GM12878 (cell line): ENCODE measurements at regions not wholly inside any gene's neighbourhood (a gene's known extent, or its start where the extent isn't known, plus 50 kb on each side); places are given as distances from the start of the nearest gene placed in this dataset.

Experiments used
- ATAC-seq: fragments of 200-7000 bp; cut with Tn5 transposase; 3 replicates; pipeline ENCODE4 v1.9.1; 2020; ENCODE audit warnings: mild to moderate bottlenecking, moderate library complexity
- BruUV-seq: library from RNA; stranded (reverse); fragments of 400-500 nt; replicated peaks from 2 replicates; lab custom pipeline; 2021; lab: Mats Ljungman, UMichigan
- CTCF ChIA-PET: fragments of 300-600 bp; sonication (Branson Sonifier 250); formaldehyde crosslinking; extraction: SDS; loops from one replicate; lab custom pipeline; 2021; ENCODE audit warnings: inconsistent platforms; lab: Yijun Ruan, JAX
- POLR2A ChIA-PET: fragments of 350-600 bp; formaldehyde crosslinking; extraction: SDS; loops from one replicate; lab custom pipeline; 2021; ENCODE audit warnings: inconsistent platforms; lab: Charles Lee
- RAD21 ChIA-PET: fragments of 300-600 bp; sonication (Branson Sonifier 250); formaldehyde crosslinking; loops from one replicate; lab custom pipeline; 2023; ENCODE audit warnings: antibody characterized with exemption; ENCODE audit not compliant: unreplicated experiment; lab: Charles Lee
- SMC1A ChIA-PET: fragments of 300-600 bp; sonication (Branson Sonifier 250); formaldehyde crosslinking; loops from one replicate; lab custom pipeline; 2023; ENCODE audit not compliant: unreplicated experiment, uncharacterized antibody; lab: Charles Lee
- DNase-seq: peaks from one replicate; pipeline ENCODE4 v3.0.0-alpha.2; 2011; ENCODE audit warnings: low read depth, low spot score
- FAIRE-seq: peaks from 3 replicates; lab custom pipeline; 2011; peaks lifted over from hg19 to GRCh38; lab: Jason Lieb, UNC
- H2AFZ ChIP-seq: 2 replicates; pipeline ENCODE4 v1.6.0; 2011; ENCODE audit warnings: low read depth, low read length, control low read depth; ENCODE audit not compliant: control insufficient read depth
- H3K27ac ChIP-seq: 2 replicates; pipeline ENCODE4 v1.5.1; 2011; ENCODE audit warnings: control low read depth; ENCODE audit not compliant: control insufficient read depth, insufficient read depth
- H3K27me3 ChIP-seq, 2 experiments: replicated peaks in 1 of 2; 2 replicates each; pipeline versions ENCODE4 v1.6.0 to v1.6.1; 2011; ENCODE audit warnings: low read length in 1 of 2; ENCODE audit not compliant: control insufficient read depth in 2 of 2, insufficient read depth in 2 of 2
- H3K36me3 ChIP-seq, 2 experiments: 2 replicates each; pipeline ENCODE4 v1.5.1; 2011; ENCODE audit warnings: low read length in 1 of 2; ENCODE audit not compliant: control insufficient read depth in 2 of 2, insufficient read depth in 2 of 2
- H3K4me1 ChIP-seq: 2 replicates; pipeline ENCODE4 v1.6.1; 2011; ENCODE audit warnings: mild to moderate bottlenecking, low read length, moderate library complexity, mixed read lengths; ENCODE audit not compliant: control insufficient read depth, insufficient read depth
- H3K4me2 ChIP-seq: 2 replicates; pipeline ENCODE4 v1.6.0; 2011; ENCODE audit warnings: control low read depth; ENCODE audit not compliant: control insufficient read depth, insufficient read depth
- H3K4me3 ChIP-seq: fragments of 200-600 bp; sonication (generic); 2 replicates; pipeline ENCODE4 v1.5.1; 2016
- H3K79me2 ChIP-seq: 2 replicates; pipeline ENCODE4 v1.6.0; 2011; ENCODE audit warnings: low read length; ENCODE audit not compliant: control insufficient read depth, insufficient read depth
- H3K9ac ChIP-seq: 2 replicates; pipeline ENCODE4 v1.8.0; 2011; ENCODE audit warnings: low read length, control low read depth, mixed read lengths; ENCODE audit not compliant: control insufficient read depth, insufficient read depth
- H3K9me3 ChIP-seq: replicated peaks from 3 replicates; pipeline ENCODE4 v1.5.1; 2011; ENCODE audit warnings: mild to moderate bottlenecking, low read length; ENCODE audit not compliant: control insufficient read depth, insufficient read depth
- H4K20me1 ChIP-seq: 2 replicates; pipeline ENCODE4 v1.6.0; 2011; ENCODE audit not compliant: control insufficient read depth, insufficient read depth
- ATF7 ChIP-seq: fragments of 450-650 bp; IDR thresholded peaks from 2 replicates; pipeline ENCODE4 v1.6.1; 2016; ENCODE audit warnings: low read depth, mild to moderate bottlenecking
- ETV6 ChIP-seq, 2 experiments: fragments of 450-650 bp in 1 of 2; IDR thresholded peaks in 1 of 2; conservative IDR thresholded peaks in 1 of 2; 2 replicates each; pipeline ENCODE4 v1.6.1; 2014; ENCODE audit warnings: antibody characterized with exemption in 1 of 2, borderline replicate concordance in 1 of 2, low read depth in 1 of 2, mild to moderate bottlenecking in 1 of 2, moderate library complexity in 1 of 2
- HDAC6 ChIP-seq: fragments of 200-600 bp; sonication (generic); IDR thresholded peaks from one replicate; pipeline ENCODE4 v1.8.0; 2017; ENCODE audit warnings: antibody characterized with exemption; ENCODE audit not compliant: unreplicated experiment
- KLF5 ChIP-seq: fragments of 450-650 bp; IDR thresholded peaks from 2 replicates; pipeline ENCODE4 v1.6.1; 2014; ENCODE audit warnings: mild to moderate bottlenecking; ENCODE audit not compliant: partially characterized antibody
- POLR2AphosphoS2 ChIP-seq: IDR thresholded peaks from 2 replicates; pipeline ENCODE4 v1.6.1; 2011; ENCODE audit warnings: low read depth, mild to moderate bottlenecking, low read length, improper control_type of control experiment, moderate library complexity
- SMARCA5 ChIP-seq: fragments of 450-650 bp; IDR thresholded peaks from 2 replicates; pipeline ENCODE4 v1.6.1; 2017; ENCODE audit warnings: mild to moderate bottlenecking
- SREBF1 ChIP-seq: IDR thresholded peaks from 2 replicates; pipeline ENCODE4 v1.6.1; 2012; ENCODE audit warnings: mild to moderate bottlenecking, low read length
- ZNF217 ChIP-seq: fragments of 450-650 bp; IDR thresholded peaks from 2 replicates; pipeline ENCODE4 v1.6.1; 2017; ENCODE audit warnings: antibody characterized with exemption, mild to moderate bottlenecking
- WGBS: methylation state at CpG from one replicate; pipeline ENCODE4 v1.1.6; 2016; ENCODE audit warnings: low lambda C conversion rate; ENCODE audit not compliant: insufficient replicate concordance, insufficient coverage; ENCODE audit errors: missing lambda C conversion rate; 5-methylcytosine and 5-hydroxymethylcytosine counted together
- in situ Hi-C: fragments of 300-500 bp; cut with MboI; formaldehyde crosslinking; loops from 9 replicates; pipeline ENCODE4 v1.14.3; 2018; ENCODE audit warnings: mixed read lengths
- intact Hi-C: fragments of 100-400 bp; cut with micrococcal nuclease; formaldehyde crosslinking; loops from one replicate; pipeline ENCODE4 v1.14.2; 2022; ENCODE audit not compliant: unreplicated experiment
- TF ChIP-seq, protein P1 (sequence below): fragments of 150-350 bp; IDR thresholded peaks from 2 replicates; pipeline ENCODE4 v1.6.1; 2014; ENCODE audit warnings: mild to moderate bottlenecking, low read depth, low read length
- TF ChIP-seq, protein P2 (sequence below): IDR thresholded peaks from 2 replicates; pipeline ENCODE4 v1.6.1; 2012; ENCODE audit warnings: low read depth, low read length, improper control_type of control experiment
- TF ChIP-seq, protein P3 (sequence below): fragments of 450-650 bp; IDR thresholded peaks from 2 replicates; pipeline ENCODE4 v1.6.1; 2017; ENCODE audit warnings: mild to moderate bottlenecking

DNA sequence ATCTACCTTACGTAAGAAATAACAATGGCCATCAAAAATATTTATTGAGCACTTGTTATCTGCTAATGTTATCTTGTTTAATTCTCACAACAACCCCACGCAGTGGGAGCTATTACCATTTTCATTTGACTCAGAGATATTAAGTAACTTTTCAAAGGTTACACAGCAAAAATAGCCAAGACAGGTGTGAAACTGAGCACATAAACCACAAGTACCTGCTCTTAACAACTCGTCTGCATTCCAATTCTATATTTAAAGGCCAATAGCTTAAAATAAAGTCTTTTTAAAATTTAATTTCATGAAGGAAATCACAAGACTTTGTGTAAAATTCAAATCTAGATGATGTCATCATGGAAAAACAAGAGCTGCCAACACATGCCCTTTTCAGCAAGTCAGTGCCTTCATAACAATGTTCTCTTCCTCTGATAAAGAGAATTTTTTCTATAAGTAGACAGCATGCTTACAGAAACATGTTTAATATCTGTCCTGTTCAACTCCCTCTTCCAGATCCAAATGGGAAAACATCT, 111.6 kb downstream of the MED10 start:
- no peak overlapping the region for H2AFZ ChIP-seq
- in situ Hi-C loops = no loop called here
- POLR2A ChIA-PET = interaction anchor here (0.8 to 1.8 kb wide), 4 partner anchors 9 to 31 kb away, joined by 3 to 6 read pairs (median 4); no protein-coding TSS in a partner anchor
- CTCF ChIA-PET = interaction anchor here (0.9 to 2.3 kb wide), 6 partner anchors 9 to 100 kb away, joined by 3 to 8 read pairs (median 3); no protein-coding TSS in a partner anchor
- no peaks in the 10 kb centered on the region; the same call in 2 of the 3 replicates for H3K9me3 ChIP-seq
- intact Hi-C loops = no loop called here
- no peaks in the 10 kb centered on the region for H3K4me1 ChIP-seq
- TF ChIP-seq ZNF217 = peak; percentile 61; the same call in 1 of the 2 replicates
- 0 out of 2 replicates have a peak, but pooled peaks have one; percentile 36 for TF ChIP-seq SMARCA5
- TF ChIP-seq, protein P1, sequence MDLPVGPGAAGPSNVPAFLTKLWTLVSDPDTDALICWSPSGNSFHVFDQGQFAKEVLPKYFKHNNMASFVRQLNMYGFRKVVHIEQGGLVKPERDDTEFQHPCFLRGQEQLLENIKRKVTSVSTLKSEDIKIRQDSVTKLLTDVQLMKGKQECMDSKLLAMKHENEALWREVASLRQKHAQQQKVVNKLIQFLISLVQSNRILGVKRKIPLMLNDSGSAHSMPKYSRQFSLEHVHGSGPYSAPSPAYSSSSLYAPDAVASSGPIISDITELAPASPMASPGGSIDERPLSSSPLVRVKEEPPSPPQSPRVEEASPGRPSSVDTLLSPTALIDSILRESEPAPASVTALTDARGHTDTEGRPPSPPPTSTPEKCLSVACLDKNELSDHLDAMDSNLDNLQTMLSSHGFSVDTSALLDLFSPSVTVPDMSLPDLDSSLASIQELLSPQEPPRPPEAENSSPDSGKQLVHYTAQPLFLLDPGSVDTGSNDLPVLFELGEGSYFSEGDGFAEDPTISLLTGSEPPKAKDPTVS = no peak
- TF ChIP-seq, protein P2, sequence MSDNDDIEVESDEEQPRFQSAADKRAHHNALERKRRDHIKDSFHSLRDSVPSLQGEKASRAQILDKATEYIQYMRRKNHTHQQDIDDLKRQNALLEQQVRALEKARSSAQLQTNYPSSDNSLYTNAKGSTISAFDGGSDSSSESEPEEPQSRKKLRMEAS = no peak
- TF ChIP-seq KLF5 = no peak
- no peak for TF ChIP-seq SREBF1
- TF ChIP-seq, protein P3, sequence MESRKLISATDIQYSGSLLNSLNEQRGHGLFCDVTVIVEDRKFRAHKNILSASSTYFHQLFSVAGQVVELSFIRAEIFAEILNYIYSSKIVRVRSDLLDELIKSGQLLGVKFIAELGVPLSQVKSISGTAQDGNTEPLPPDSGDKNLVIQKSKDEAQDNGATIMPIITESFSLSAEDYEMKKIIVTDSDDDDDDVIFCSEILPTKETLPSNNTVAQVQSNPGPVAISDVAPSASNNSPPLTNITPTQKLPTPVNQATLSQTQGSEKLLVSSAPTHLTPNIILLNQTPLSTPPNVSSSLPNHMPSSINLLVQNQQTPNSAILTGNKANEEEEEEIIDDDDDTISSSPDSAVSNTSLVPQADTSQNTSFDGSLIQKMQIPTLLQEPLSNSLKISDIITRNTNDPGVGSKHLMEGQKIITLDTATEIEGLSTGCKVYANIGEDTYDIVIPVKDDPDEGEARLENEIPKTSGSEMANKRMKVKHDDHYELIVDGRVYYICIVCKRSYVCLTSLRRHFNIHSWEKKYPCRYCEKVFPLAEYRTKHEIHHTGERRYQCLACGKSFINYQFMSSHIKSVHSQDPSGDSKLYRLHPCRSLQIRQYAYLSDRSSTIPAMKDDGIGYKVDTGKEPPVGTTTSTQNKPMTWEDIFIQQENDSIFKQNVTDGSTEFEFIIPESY = no peak
- no peak for TF ChIP-seq HDAC6
- TF ChIP-seq ATF7 = peak; percentile 79
- no peak for TF ChIP-seq ETV6 (conservative IDR thresholded peaks at IDR 0.05 in 1 of 2, IDR thresholded peaks at IDR 0.05 in 1 of 2; ENCODE audit: borderline replicate concordance in 1 of 2, low read depth in 1 of 2)
- TF ChIP-seq POLR2AphosphoS2 = no peak
- no peak overlapping the region for H3K9ac ChIP-seq
- no TSS peak for BruUV-seq
- 16% methylated on average over 3 of the region's 3 CpGs for WGBS
- no peak overlapping the region for H3K27ac ChIP-seq
- no peaks in the 10 kb centered on the region for H3K79me2 ChIP-seq
- peak; percentile 43; the same call in 2 of the 3 replicates for ATAC-seq
- no peak overlapping the region for H3K4me3 ChIP-seq
- no peaks in the 10 kb centered on the region for H4K20me1 ChIP-seq
- no peak overlapping the region for H3K4me2 ChIP-seq
- H3K27me3 ChIP-seq = no peaks in the 10 kb centered on the region
- RAD21 ChIA-PET = interaction anchor here (1.3 to 3.7 kb wide), 6 partner anchors 10 to 90 kb away, joined by 4 to 16 read pairs (median 8); no protein-coding TSS in a partner anchor
- no peak for DNase-seq
- no peak for FAIRE-seq
- SMC1A ChIA-PET = interaction anchor here (0.7 to 4.4 kb wide), 16 partner anchors 9 to 517 kb away, joined by 3 to 31 read pairs (median 4); partner anchors contain the start of gene MED10
- no peaks in the 10 kb centered on the region for H3K36me3 ChIP-seq
